Hematopoietic multipotent progenitor cell treated with erythropoietin and hydrocortisone succinate and interleukin-3 and kit ligand, for 8 days (in vitro differentiated cells): ENCODE measurements at regions not wholly inside any gene's neighbourhood (a gene's known extent, or its start where the extent isn't known, plus 50 kb on each side); places are given as distances from the start of the nearest gene placed in this dataset.
A peak's percentile ranks its signal among the peaks of the same experiment; 100 is the strongest.

Source experiments
- DNase-seq: peaks from one replicate; pipeline ENCODE4 v3.0.0-alpha.2; 2015

GRCh38 chr4:106676173-106676921, 307.8 kb upstream of the GIMD1 start:
- DNase-seq = peak; percentile 19

DNA sequence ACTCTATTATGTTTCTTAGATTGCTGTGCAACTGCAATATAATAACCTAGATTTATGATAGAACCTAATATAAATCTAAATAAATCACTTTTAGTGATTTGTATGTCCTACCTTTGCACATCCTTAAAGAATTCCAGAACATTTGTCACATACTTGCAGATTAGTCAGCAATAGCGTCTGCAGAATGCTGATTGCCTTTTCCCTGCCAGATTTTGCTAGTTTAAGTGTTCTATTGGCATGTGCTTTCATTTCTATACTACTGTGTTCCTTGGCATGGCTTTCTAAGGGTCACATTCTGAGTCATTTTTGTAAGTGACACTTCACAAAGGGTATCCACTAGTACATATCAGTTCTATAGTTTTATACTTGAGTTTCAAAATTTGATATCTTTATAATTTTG, 303.1 kb upstream of the GIMD1 start:
- DNase-seq = no peak

DNA sequence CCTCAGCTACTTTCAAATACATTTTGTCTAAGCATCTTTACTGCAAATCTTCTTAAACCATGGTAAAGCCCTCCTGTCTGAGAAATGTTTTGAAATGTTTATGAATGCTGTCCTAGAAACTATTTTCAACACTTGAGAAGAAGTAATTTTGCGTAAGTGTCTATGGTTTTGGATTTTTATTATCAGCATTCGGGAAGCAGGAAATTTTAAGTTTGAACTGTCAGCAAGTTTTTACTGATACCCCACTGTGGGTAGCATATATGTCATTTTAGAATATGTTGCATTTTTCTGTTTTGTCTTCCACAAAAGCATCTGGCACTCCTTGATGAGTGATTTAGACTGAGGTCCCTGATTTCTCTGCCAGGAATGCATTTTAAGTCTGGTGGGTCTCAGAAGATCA, 302.4 kb upstream of the GIMD1 start:
- no peak for DNase-seq

DNA sequence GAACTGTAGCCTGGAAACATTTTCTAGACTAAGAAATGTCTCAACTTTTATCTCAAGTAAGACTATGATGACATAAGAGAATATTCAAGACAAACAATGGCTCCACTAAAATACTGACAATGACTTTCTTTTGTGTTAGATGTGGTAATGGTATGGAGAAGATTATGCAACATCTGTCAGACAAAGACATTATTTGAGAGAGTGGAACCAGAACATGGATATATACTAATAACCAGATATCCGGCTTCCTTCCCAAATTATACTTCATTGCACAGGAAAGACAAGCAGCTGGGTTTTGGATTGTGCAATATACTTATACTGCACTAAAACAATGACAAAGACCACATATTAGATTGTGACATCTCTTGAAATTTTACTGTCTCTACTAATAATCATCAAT, 290.8 kb upstream of the GIMD1 start:
- DNase-seq = no peak

DNA sequence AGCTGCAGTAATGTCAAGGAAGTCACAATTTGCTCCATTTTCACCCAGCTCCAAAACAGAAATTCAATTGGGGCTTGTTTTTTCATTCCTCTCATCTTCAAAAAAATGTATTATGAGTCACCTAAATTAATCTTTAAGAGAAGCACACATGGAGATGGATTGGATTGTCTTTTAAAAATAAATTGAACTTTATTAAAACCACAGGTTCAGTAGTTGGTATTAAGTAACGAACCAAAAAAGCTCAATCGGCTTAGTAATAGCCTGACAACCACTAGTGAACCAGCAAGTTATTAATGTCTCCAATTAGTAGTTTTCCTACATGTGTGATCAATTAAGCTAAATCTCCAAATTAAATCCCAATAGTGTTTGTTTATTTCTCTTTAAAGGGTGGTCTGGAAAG, 283.5 kb upstream of the GIMD1 start:
- DNase-seq = no peak

DNA sequence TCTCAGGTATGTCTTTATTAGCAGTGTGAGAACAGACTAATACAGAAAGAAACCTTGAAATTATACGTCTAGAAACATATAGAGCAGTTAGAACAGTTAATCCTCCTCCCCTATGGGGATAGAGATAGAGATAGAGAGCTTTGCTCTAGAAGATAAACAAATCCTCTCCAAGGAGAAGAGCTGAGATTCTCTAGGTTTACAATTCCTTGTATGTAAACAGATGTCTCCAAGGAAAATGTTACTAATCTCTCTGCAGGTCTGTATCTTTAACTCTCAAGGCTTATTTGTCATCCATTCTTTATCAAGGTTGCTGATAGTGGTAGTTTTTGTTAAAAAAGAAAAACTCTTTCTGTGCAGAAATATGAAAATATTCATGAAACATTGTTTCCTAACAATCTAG, 282.1 kb upstream of the GIMD1 start:
- no peak for DNase-seq

DNA sequence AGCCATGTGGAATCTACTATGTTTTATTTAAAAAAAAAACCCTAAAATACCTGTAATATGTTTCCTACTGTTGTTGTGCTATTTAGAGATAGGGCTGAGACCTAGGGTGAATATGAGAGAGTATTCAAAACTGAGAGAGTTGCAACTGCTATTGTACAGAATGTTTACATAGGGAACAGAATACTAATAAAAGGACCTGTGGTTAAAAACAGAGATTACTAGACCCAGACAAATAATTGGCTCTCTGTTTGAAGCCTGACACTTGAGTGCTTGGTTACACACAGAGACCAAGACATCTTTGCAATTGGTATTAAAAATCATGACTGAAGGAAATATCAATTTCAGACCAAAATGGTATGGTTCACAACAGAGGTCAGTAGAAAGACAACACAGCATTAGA, 278.9 kb upstream of the GIMD1 start:
- no peak for DNase-seq

GRCh38 chr4:106629268-106629625, 260.7 kb upstream of the GIMD1 start:
- DNase-seq = no peak

GRCh38 chr4:106628586-106629267, 260.1 kb upstream of the GIMD1 start:
- DNase-seq = no peak

DNA sequence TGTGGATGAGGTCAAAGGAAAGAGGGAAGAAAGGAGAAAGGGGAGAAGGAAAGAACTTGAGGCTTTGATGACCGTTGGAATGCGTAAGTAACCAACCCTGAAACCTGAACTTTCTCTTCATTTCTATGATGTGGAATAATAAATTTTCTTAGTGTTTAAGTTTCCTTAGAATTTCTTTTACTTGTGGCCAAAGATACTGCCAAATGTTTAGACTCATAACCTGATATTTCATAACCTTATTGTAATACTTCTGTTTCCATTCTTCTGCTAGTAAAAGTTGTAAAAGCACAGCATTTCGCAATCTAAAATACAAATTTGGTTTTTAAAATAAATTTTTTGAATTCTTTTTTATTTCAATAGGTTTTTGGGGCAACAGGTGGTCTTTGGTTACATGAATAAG, 258.5 kb upstream of the GIMD1 start:
- DNase-seq = no peak

- no peak for DNase-seq
Observed at GRCh38 chr4:106624671-106625070, 256.1 kb upstream of the GIMD1 start.

DNA sequence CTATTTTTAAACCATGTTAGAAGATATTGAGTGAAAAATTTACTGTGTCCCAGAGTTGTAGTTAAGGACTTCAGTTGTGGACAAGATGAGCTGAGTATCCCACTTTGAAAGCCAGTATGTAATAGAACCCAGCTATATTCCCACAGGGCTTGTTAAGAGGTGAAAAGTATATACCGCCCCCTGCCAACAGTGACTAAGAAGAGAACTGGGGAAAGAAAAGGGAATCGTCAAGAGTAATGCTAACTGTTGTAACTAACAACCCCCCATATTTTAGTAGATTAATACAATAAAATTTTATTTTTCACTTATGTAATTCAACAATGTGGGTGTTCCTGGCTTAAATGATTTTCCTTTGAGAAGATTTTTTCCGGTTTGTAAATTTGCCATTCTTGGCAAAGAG, 250.4 kb upstream of the GIMD1 start:
- no peak for DNase-seq

GRCh38 chr4:106615961-106616360, 247.4 kb upstream of the GIMD1 start:
- no peak for DNase-seq

DNA sequence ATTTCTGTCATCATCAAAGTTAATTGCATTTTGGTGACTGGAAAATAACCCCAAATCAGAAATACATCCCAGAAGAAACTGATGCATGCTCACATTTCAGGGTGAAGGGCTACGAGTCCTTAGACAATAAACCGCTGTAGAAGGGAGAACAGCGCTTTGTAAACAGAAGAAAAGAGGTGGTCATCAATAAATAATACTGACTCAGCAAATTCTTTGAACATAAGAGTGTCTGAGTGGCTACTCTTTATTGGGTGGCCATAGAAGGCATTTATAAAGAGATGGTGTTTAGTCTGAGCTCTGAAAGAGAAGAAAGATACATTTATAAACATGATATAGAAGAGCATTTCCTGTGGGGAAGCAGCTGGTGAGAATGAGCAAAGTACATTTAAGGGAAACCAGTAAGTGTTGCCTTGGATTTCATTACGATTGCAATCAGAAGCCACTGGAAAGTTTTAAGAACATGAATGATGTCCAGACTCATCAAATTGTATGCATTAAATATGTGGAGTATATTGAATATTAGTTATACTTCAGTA, 246.9 kb upstream of the GIMD1 start:
- DNase-seq = no peak

DNA sequence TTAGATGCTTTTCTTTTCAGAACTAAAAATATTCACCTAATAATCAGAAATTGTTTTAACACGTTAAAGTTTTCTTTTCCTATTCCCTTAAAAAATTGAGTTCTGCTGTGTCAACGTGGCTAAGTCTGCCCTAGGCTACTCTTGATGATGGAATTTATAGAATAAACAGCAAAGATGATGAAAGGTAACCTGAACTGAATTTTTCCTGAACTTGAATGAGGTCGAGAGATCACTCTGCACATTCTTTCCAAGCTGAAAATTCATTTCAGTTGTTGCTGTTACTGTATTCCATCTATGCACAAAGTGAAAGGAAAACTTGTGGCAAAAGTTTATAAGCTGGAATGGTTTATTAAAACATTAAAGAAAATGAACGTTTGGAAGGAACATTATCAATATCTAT, 245.9 kb upstream of the GIMD1 start:
- DNase-seq = no peak

DNA sequence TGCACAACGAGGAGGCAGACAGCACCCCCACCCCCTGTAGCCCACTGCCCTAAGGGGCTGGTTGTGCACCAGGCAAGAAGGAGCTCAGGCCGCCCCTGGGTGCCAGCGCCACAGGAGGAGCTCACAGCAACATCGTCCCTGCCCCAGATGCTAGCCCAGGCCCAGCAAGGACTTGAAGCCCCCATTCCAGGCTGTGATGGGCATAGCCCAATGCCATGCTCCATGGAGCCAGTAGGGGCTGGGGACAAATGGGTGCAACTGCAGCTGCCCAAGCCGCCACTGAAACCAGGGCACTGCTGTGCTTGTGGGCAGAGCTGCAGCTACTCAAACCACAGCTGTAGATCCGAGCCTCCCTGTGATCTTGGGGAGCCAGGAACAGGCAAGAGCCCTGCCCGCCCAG, 241.3 kb upstream of the GIMD1 start:
- DNase-seq = no peak

- DNase-seq = no peak
Observed at GRCh38 chr4:106607558-106607957, 239.0 kb upstream of the GIMD1 start.

- no peak for DNase-seq
Observed at GRCh38 chr4:106604319-106605051, 235.9 kb upstream of the GIMD1 start.

DNA sequence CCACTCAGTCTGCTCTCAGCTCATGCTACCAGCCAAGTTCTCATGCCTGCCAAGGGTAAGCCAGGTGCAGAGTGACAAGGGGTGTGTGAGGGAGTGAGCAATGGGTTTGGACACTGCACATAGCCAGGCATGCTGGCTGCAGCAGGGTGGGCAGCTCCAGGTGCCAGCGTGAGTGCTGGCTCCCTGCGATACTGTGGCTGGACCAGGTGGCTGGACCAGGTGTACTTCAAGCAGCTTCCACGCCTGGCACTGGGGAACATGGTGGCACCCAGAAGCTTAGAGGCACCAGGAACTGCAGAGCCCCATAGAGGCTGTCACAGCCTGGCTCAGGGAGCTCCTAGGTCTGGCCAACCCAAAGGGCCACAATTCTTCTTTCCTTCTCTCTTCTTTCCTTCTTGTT, 234.9 kb upstream of the GIMD1 start:
- DNase-seq = no peak

GRCh38 chr4:106602711-106603110, 234.1 kb upstream of the GIMD1 start:
- DNase-seq = no peak

DNA sequence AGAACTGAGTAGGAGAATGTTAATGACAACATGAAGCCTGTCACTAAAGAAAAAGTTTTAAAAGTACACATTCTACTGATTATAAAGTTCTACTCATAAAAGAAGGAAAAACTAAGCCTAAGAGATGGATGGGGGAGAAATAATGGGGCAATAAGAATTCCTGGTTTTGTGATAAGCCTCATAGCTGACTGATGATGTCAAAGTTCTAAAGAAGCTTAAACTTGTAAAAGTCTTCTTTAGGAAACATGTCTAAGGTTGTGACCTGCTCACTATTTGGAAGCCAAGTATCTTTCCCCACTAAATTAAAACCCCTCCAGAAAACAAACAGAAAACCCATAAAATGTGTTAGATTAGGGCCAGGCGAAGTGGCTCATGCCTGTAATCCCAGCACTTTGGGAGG, 232.9 kb upstream of the GIMD1 start:
- DNase-seq = no peak

GRCh38 chr4:106595906-106596305, 227.3 kb upstream of the GIMD1 start:
- no peak for DNase-seq

DNA sequence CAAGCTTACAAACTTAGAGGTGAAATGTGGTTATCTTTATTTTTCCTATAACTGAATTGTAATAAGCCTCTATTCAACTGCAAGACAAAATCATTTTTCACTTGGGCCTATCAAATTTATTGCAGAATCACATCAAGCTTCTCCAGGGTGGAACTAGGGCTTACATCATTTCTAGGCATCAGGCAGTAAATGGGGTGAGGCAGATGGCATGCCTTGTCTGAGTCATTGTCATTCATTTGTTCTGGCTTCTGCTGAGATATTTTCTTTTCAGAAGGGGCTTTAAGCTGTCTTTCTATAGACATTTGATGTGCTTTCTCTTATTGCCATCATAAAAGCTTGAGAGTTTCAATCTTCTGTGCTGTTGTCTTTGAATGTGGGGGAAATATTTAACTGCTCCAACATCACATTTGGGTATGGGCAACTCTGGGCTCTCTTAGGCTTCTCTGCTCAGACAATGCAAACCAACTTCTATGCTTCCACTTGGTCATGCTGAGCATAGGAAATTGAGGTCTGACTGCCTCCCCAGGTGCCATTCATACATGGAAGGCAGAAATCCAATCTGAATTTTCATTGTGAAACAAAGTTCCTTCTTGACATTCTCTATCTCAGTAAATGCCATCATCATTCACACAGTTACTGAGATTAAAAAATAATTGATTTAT, 225.8 kb upstream of the GIMD1 start:
- no peak for DNase-seq
